ENCODE measurements at regions not wholly inside any gene's neighbourhood (a gene's known extent, or its start where the extent isn't known, plus 50 kb on each side); places are given as distances from the start of the nearest gene placed in this dataset.

- TF ChIP-seq ZSCAN18 (CRISPR knock-in tag; IDR thresholded peaks at IDR 0.05): no peak
- no peak for TF ChIP-seq ATF3 (CRISPR knock-in tag; conservative IDR thresholded peaks at IDR 0.05)
- no peak for TF ChIP-seq GRHL2 (CRISPR knock-in tag; IDR thresholded peaks at IDR 0.05; ENCODE audit: insufficient replicate concordance, severe bottlenecking)
- TF ChIP-seq ZNF416 (CRISPR knock-in tag; IDR thresholded peaks at IDR 0.05): no peak
- no peak for TF ChIP-seq ARID4B (CRISPR knock-in tag; IDR thresholded peaks at IDR 0.05; ENCODE audit: borderline replicate concordance)
- no peak for TF ChIP-seq OVOL2 (CRISPR knock-in tag; IDR thresholded peaks at IDR 0.05; ENCODE audit: borderline replicate concordance)
- TF ChIP-seq ELF4 (CRISPR knock-in tag; IDR thresholded peaks at IDR 0.05; ENCODE audit: low read depth): no peak
- no peak for TF ChIP-seq MLX (CRISPR knock-in tag; IDR thresholded peaks at IDR 0.05)
- no peak for TF ChIP-seq SMAD4 (CRISPR knock-in tag; IDR thresholded peaks at IDR 0.05)
- TF ChIP-seq ZNF121 (CRISPR knock-in tag; IDR thresholded peaks at IDR 0.05): no peak
- no peak for TF ChIP-seq NR1H2 (CRISPR knock-in tag; IDR thresholded peaks at IDR 0.05)
- TF ChIP-seq TP53 (CRISPR knock-in tag; IDR thresholded peaks at IDR 0.05): no peak
- TF ChIP-seq TEAD4 (CRISPR knock-in tag; IDR thresholded peaks at IDR 0.05): no peak
- TF ChIP-seq SOX15 (CRISPR knock-in tag; IDR thresholded peaks at IDR 0.05): no peak
- TF ChIP-seq JAZF1 (CRISPR knock-in tag; IDR thresholded peaks at IDR 0.05): no peak
- TF ChIP-seq AFF4 (CRISPR knock-in tag; IDR thresholded peaks at IDR 0.05; ENCODE audit: borderline replicate concordance): no peak
- no peak for TF ChIP-seq ZNF281 (CRISPR knock-in tag; IDR thresholded peaks at IDR 0.05)
- TF ChIP-seq ATF1 (CRISPR knock-in tag; IDR thresholded peaks at IDR 0.05): no peak
- no peak for TF ChIP-seq NR3C1 (CRISPR knock-in tag; conservative IDR thresholded peaks at IDR 0.05; ENCODE audit: low read depth)
- H3K4me1 Mint-ChIP-seq: no peaks in the 10 kb centered on the region; the same call in 1 of the 2 replicates
- ATAC-seq: no peak
- no peaks in the 10 kb centered on the region for H3K9me3 Mint-ChIP-seq
- no peaks in the 10 kb centered on the region for H3K36me3 Mint-ChIP-seq
- no peaks in the 10 kb centered on the region for H3K27me3 Mint-ChIP-seq (ENCODE audit: low read depth)
- CTCF ChIA-PET: interaction anchor here (0.8 to 1.3 kb wide), 2 partner anchors 21 to 518 kb away, joined by 3 to 4 read pairs; no protein-coding TSS in a partner anchor
- no peak for DNase-seq (ENCODE audit: low spot score)
- no peak overlapping the region for H3K27ac Mint-ChIP-seq
- POLR2A ChIA-PET: no interaction called here
- no peak overlapping the region for H3K4me3 Mint-ChIP-seq
These were observed 166.0 kb upstream of the CDH13 start for GRCh38 chr16:82460766-82461165.
